GM10266 (cell line): ENCODE measurements at regions not wholly inside any gene's neighbourhood (a gene's known extent, or its start where the extent isn't known, plus 50 kb on each side); places are given as distances from the start of the nearest gene placed in this dataset.
"Not testable (repeated sequence)": the region's sequence is repeated elsewhere in the genome, so short reads cannot be mapped to it uniquely, and the experiment has no call there.

ENCODE experiments used
- DNase-seq: peaks from one replicate; pipeline ENCODE4 v3.0.0; 2012; ENCODE audit errors: extremely low spot score
- CTCF ChIP-seq: IDR thresholded peaks from 2 replicates; pipeline ENCODE4 v1.5.1; 2012; ENCODE audit warnings: mild to moderate bottlenecking, low read depth; ENCODE audit not compliant: control insufficient read depth, insufficient read depth; ENCODE audit errors: missing control alignments

GRCh38 chr13:76677043-76677442 is 209.2 kb downstream of the KCTD12 start:
- no peak for DNase-seq

GRCh38 chr13:76672420-76672819 is 213.8 kb downstream of the KCTD12 start:
- no peak for DNase-seq
- no peak for TF ChIP-seq CTCF

More at GRCh38 chr13:76677043-76677442, 209.2 kb downstream of the KCTD12 start:
- TF ChIP-seq CTCF = no peak

GRCh38 chr13:76668716-76669115 is 217.5 kb downstream of the KCTD12 start:
- TF ChIP-seq CTCF = no peak
- DNase-seq = no peak

- no peak for TF ChIP-seq CTCF
- DNase-seq = no peak
Measured at GRCh38 chr13:76668141-76668540, 218.1 kb downstream of the KCTD12 start.

GRCh38 chr13:76667551-76667950 is 218.7 kb downstream of the KCTD12 start:
- no peak for TF ChIP-seq CTCF
- DNase-seq = no peak

GRCh38 chr13:76663592-76664335 is 222.4 kb downstream of the KCTD12 start:
- TF ChIP-seq CTCF = no peak
- DNase-seq = no peak

GRCh38 chr13:76659074-76659473 is 227.1 kb downstream of the KCTD12 start:
- not testable (repeated sequence) for DNase-seq

GRCh38 chr13:76656500-76656899 is 229.7 kb downstream of the KCTD12 start:
- TF ChIP-seq CTCF = no peak
- no peak for DNase-seq
